Adrenal gland (tissue), 9 donors: ENCODE measurements at regions not wholly inside any gene's neighbourhood (a gene's known extent, or its start where the extent isn't known, plus 50 kb on each side); places are given as distances from the start of the nearest gene placed in this dataset.

Source experiments
- DNase-seq, 7 donors: peaks; one replicate each; pipeline ENCODE4 v3.0.0-alpha.2; 2019 to 2020
- H3K27ac ChIP-seq, 5 donors: fragments of 200-600 bp; sonication (generic) in 4 of 5; 1 replicate in 3 of 5; 2 replicates in 2 of 5; pipeline versions ENCODE4 v1.5.1 to v1.8.0; 2016 to 2020; ENCODE audit warnings: mild to moderate bottlenecking in 1 of 5
- H3K27me3 ChIP-seq: fragments of 200-600 bp; 2 replicates; pipeline ENCODE4 v1.8.0; 2021
- H3K36me3 ChIP-seq, 2 donors: fragments of 200-600 bp; replicated peaks in 1 of 2; 1 replicate in 1 of 2; 2 replicates in 1 of 2; pipeline versions ENCODE4 v1.5.1 to v1.8.0; 2018 to 2022
- H3K4me1 ChIP-seq, 2 donors: fragments of 200-600 bp; replicated peaks in 1 of 2; 1 replicate in 1 of 2; 2 replicates in 1 of 2; pipeline versions ENCODE4 v1.5.1 to v1.8.0; 2018 to 2021
- H3K4me3 ChIP-seq, 4 donors: fragments of 200-600 bp; sonication (generic) in 3 of 4; one replicate each; pipeline ENCODE4 v1.5.1; 2016 to 2018
- H3K9me3 ChIP-seq, 3 donors: fragments of 200-600 bp; sonication (generic) in 1 of 3; replicated peaks in 1 of 3; 1 replicate in 2 of 3; 2 replicates in 1 of 3; pipeline versions ENCODE4 v1.5.1 to v1.8.0; 2016 to 2021
- CTCF ChIP-seq, 6 experiments: fragments of 450-650 bp in 4 of 6; fragments of 200-600 bp in 2 of 6; sonication (generic) in 1 of 6; IDR thresholded peaks; 1 replicate in 5 of 6; 2 replicates in 1 of 6; pipeline versions ENCODE4 v1.5.1 to v1.8.0; 2016 to 2021; ENCODE audit warnings: antibody characterized with exemption in 6 of 6, mild to moderate bottlenecking in 2 of 6, moderate library complexity in 1 of 6
- POLR2A ChIP-seq, 2 donors: fragments of 450-650 bp; IDR thresholded peaks; one replicate each; pipeline ENCODE4 v1.6.1; 2017; ENCODE audit warnings: antibody characterized with exemption in 2 of 2, mild to moderate bottlenecking in 2 of 2, moderate library complexity in 1 of 2
- WGBS, 4 donors: extraction: QIAGEN DNeasy Blood & Tissue Kit in 2 of 4; methylation state at CpG; one replicate each; pipeline versions ENCODE4 v1.1.5 to v1.1.7; 2013 to 2017; 5-methylcytosine and 5-hydroxymethylcytosine counted together
- intact Hi-C, 2 donors: fragments of 100-400 bp; cut with DNase I; formaldehyde crosslinking; loops; one replicate each; pipeline versions ENCODE4 v1.14.1 to v1.15.0; 2022 to 2023
- donor health status: healthy with polysubstance abuse.
- donor health status: Bipolar disorder and iron deficiency.
- donor health status: DM: yes; HTN: yes; CAD: no.
- donor health status: DM: no; HTN: no; CAD: no.
- donor health status: DM: no; HTN: no; CAD: no.

DNA sequence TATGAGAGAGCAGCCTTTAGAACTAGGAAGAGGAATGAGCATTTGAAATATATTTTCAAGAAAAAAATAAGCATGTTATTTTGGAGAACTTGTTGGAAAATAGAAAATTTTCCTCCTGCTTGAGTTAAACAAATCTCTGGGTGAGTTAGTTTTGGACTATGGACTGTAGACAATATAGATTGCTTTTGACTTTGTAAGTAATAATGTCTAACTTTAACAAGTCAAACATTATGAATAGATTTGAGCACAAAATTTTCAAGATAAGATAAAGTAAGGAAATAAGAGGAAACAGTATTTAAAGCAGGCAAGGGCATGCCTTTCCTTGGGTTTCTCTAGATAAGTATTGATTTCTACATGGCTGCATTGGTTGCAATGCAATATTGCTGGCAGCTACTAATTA is 360.8 kb downstream of the LMO4 start:
- no peak overlapping the region for H3K27ac ChIP-seq
- intact Hi-C loops: no loop called here
- no peak overlapping the region for H3K4me3 ChIP-seq
- H3K9me3 ChIP-seq: no peaks in the 10 kb centered on the region
- no peaks in the 10 kb centered on the region for H3K36me3 ChIP-seq
- H3K4me1 ChIP-seq: no peaks in the 10 kb centered on the region
- DNase-seq: no peak
- no peaks in the 10 kb centered on the region for H3K27me3 ChIP-seq
- TF ChIP-seq CTCF (IDR thresholded peaks at IDR 0.05): no peak
- TF ChIP-seq POLR2A (IDR thresholded peaks at IDR 0.05): no peak

DNA sequence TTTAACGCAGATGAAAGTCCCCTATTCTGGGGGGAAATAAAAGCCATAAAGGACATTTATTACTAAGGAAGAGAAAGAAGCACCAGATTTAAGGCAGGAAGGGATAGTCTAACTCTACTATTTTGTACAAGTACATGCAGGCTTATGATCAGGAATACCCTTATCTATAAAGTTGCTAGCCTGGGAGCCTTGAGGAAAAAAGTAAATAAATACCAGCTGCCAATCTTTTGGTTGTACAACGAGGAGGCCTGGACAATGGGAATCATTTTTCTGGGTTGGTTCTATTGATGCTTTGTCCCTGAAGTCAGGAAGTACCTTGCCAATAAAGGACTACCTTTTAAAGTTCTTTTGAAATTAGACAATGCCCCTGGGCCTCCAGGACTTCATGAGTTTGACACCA is 367.8 kb downstream of the LMO4 start:
- WGBS, 4 donors: 60 to 65% (median 63%) methylated on average over 2 of the region's 2 CpGs
- no peaks in the 10 kb centered on the region for H3K9me3 ChIP-seq
- no peaks in the 10 kb centered on the region for H3K27me3 ChIP-seq
- intact Hi-C loops: no loop called here
- no peak overlapping the region for H3K27ac ChIP-seq
- DNase-seq: no peak
- TF ChIP-seq CTCF (IDR thresholded peaks at IDR 0.05): no peak
- no peak for TF ChIP-seq POLR2A (IDR thresholded peaks at IDR 0.05)
- no peaks in the 10 kb centered on the region for H3K4me1 ChIP-seq
- H3K4me3 ChIP-seq: no peak overlapping the region
- H3K36me3 ChIP-seq: no peaks in the 10 kb centered on the region

GRCh38 chr1:87702455-87702854 is 373.8 kb downstream of the LMO4 start:
- DNase-seq: no peak
- H3K9me3 ChIP-seq: peaks cover 0 to 7% (median 0%) of the 10 kb centered on the region in 3 donors
- no peaks in the 10 kb centered on the region for H3K27me3 ChIP-seq
- no peaks in the 10 kb centered on the region for H3K36me3 ChIP-seq
- no peak overlapping the region for H3K27ac ChIP-seq
- TF ChIP-seq POLR2A (IDR thresholded peaks at IDR 0.05) (no peak), CTCF (IDR thresholded peaks at IDR 0.05) (no peak)
- H3K4me3 ChIP-seq: no peak overlapping the region
- intact Hi-C loops: no loop called here
- H3K4me1 ChIP-seq: no peaks in the 10 kb centered on the region
- 88 to 98% (median 93%) methylated on average over 2 of the region's 2 CpGs for WGBS, 4 donors

GRCh38 chr1:87705233-87705632 is 376.6 kb downstream of the LMO4 start:
- no peaks in the 10 kb centered on the region for H3K36me3 ChIP-seq
- intact Hi-C loops: no loop called here
- 94 to 97% (median 96%) methylated on average over 4 of the region's 4 CpGs for WGBS, 4 donors
- H3K27me3 ChIP-seq: no peaks in the 10 kb centered on the region
- H3K27ac ChIP-seq: no peak overlapping the region
- no peak overlapping the region for H3K4me3 ChIP-seq
- no peaks in the 10 kb centered on the region for H3K4me1 ChIP-seq
- TF ChIP-seq CTCF (IDR thresholded peaks at IDR 0.05) (no peak), POLR2A (IDR thresholded peaks at IDR 0.05) (no peak)
- peaks cover 0 to 7% (median 0%) of the 10 kb centered on the region in 3 donors for H3K9me3 ChIP-seq
- no peak for DNase-seq
